ENCODE measurements at regions not wholly inside any gene's neighbourhood (a gene's known extent, or its start where the extent isn't known, plus 50 kb on each side); places are given as distances from the start of the nearest gene placed in this dataset.

DNA sequence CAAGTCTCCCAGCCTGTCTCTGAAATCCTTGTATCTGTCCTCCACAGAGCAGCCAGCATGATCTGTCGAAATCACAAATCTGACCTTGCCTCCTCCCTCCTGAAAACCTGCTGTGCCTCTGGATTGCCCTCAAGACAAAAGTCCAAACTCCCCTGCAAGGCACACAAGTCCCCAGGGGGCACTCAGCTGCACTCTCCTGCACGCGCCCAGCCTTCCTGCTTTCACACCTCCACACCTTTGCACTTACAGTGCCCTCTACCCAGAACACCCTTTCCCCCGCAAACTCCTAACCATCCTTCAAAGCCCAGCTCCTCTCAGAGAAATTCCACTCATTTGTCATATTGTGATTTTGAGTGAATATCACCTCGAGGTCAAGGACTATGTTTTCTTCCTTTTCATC, 83.4 kb upstream of the TOP1 start (continued):
- TF ChIP-seq, protein P1, sequence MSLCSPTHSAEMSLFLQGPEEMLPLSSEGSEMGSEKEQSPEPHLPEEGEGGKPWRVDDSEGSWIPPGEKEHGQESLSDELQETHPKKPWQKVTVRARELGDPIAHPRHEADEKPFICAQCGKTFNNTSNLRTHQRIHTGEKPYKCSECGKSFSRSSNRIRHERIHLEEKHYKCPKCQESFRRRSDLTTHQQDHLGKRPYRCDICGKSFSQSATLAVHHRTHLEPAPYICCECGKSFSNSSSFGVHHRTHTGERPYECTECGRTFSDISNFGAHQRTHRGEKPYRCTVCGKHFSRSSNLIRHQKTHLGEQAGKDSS (CRISPR knock-in tag; IDR thresholded peaks at IDR 0.05; ENCODE audit: borderline replicate concordance, low read depth) = no peak
- TF ChIP-seq, protein P2, sequence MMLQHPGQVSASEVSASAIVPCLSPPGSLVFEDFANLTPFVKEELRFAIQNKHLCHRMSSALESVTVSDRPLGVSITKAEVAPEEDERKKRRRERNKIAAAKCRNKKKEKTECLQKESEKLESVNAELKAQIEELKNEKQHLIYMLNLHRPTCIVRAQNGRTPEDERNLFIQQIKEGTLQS (CRISPR knock-in tag; IDR thresholded peaks at IDR 0.05) = no peak
- TF ChIP-seq, protein P3, sequence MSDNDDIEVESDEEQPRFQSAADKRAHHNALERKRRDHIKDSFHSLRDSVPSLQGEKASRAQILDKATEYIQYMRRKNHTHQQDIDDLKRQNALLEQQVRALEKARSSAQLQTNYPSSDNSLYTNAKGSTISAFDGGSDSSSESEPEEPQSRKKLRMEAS (IDR thresholded peaks at IDR 0.05) = 0 out of 2 replicates have a peak, but pooled peaks have one; percentile 44
- TF ChIP-seq, protein P4, sequence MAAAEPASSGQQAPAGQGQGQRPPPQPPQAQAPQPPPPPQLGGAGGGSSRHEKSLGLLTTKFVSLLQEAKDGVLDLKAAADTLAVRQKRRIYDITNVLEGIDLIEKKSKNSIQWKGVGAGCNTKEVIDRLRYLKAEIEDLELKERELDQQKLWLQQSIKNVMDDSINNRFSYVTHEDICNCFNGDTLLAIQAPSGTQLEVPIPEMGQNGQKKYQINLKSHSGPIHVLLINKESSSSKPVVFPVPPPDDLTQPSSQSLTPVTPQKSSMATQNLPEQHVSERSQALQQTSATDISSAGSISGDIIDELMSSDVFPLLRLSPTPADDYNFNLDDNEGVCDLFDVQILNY (CRISPR knock-in tag; conservative IDR thresholded peaks at IDR 0.05) = no peak
- TF ChIP-seq HNF4G (IDR thresholded peaks at IDR 0.05; ENCODE audit: borderline replicate concordance, low read depth, low read length) (peak; percentile 75), HNF4G (CRISPR knock-in tag; IDR thresholded peaks at IDR 0.05; ENCODE audit: borderline replicate concordance, low read depth) (no peak), MZF1 (CRISPR knock-in tag; IDR thresholded peaks at IDR 0.05; ENCODE audit: borderline replicate concordance) (no peak), MEF2D (CRISPR knock-in tag; IDR thresholded peaks at IDR 0.05) (no peak), EEA1 (CRISPR knock-in tag; IDR thresholded peaks at IDR 0.05; ENCODE audit: borderline replicate concordance) (peak; percentile 21; the same call in 1 of the 2 replicates), ZNF737 (CRISPR knock-in tag; IDR thresholded peaks at IDR 0.05; ENCODE audit: borderline replicate concordance) (no peak)
